RWPE1 (cell line): ENCODE measurements at regions not wholly inside any gene's neighbourhood (a gene's known extent, or its start where the extent isn't known, plus 50 kb on each side); places are given as distances from the start of the nearest gene placed in this dataset.

Experiments
- CTCF ChIA-PET: fragments of 350-600 bp; sonication (Branson Sonifier 250); formaldehyde crosslinking; extraction: SDS; loops from one replicate; lab custom pipeline; 2021; lab: Yijun Ruan, JAX
- POLR2A ChIA-PET: fragments of 400-600 bp; formaldehyde crosslinking; extraction: SDS; loops from one replicate; lab custom pipeline; 2020; ENCODE audit warnings: antibody characterized with exemption; ENCODE audit not compliant: low non-redundant PET; lab: Yijun Ruan, JAX
- DNase-seq: peaks from one replicate; pipeline ENCODE4 v3.0.0; 2012; ENCODE audit warnings: low spot score
- H3K27ac ChIP-seq: fragments of 450-650 bp; 2 replicates; pipeline ENCODE4 v1.5.1; 2017
- CTCF ChIP-seq: fragments of 450-650 bp; conservative IDR thresholded peaks from 2 replicates; pipeline ENCODE4 v1.5.1; 2017; ENCODE audit warnings: low read depth, mild to moderate bottlenecking

GRCh38 chr14:81679226-81679625, 145.6 kb upstream of the SEL1L start:
- DNase-seq: no peak
- no peak for TF ChIP-seq CTCF
- ChIA-PET CTCF (no interaction called here), POLR2A (no interaction called here)
- no peak overlapping the region for H3K27ac ChIP-seq

- no peak for DNase-seq
- CTCF ChIA-PET: no interaction called here
- POLR2A ChIA-PET: no interaction called here
- H3K27ac ChIP-seq: no peak overlapping the region
- no peak for TF ChIP-seq CTCF
Observed at GRCh38 chr14:81681541-81681940, 147.9 kb upstream of the SEL1L start.

- no peak for DNase-seq
- ChIA-PET CTCF (no interaction called here), POLR2A (no interaction called here)
- no peak overlapping the region for H3K27ac ChIP-seq
- TF ChIP-seq CTCF: no peak
Observed at GRCh38 chr14:81682134-81682533, 148.5 kb upstream of the SEL1L start.

GRCh38 chr14:81682701-81683100, 149.0 kb upstream of the SEL1L start:
- no peak for DNase-seq
- ChIA-PET POLR2A (no interaction called here), CTCF (no interaction called here)
- no peak overlapping the region for H3K27ac ChIP-seq
- no peak for TF ChIP-seq CTCF

GRCh38 chr14:81684696-81685095, 151.0 kb upstream of the SEL1L start:
- POLR2A ChIA-PET: no interaction called here
- CTCF ChIA-PET: no interaction called here

GRCh38 chr14:81686512-81686911, 152.9 kb upstream of the SEL1L start:
- no peak overlapping the region for H3K27ac ChIP-seq
- TF ChIP-seq CTCF: no peak
- CTCF ChIA-PET: no interaction called here
- POLR2A ChIA-PET: no interaction called here
- no peak for DNase-seq

More at GRCh38 chr14:81684696-81685095, 151.0 kb upstream of the SEL1L start:
- H3K27ac ChIP-seq: no peak overlapping the region
- no peak for DNase-seq
- no peak for TF ChIP-seq CTCF

- no peak for DNase-seq
- POLR2A ChIA-PET: no interaction called here
- CTCF ChIA-PET: interaction anchor here (1.2 kb wide), 1 partner anchor 18 kb away, joined by 5 read pairs; no protein-coding TSS in a partner anchor
- no peak for TF ChIP-seq CTCF
- no peak overlapping the region for H3K27ac ChIP-seq
Observed at GRCh38 chr14:81691931-81692330, 158.3 kb upstream of the SEL1L start.
